HG03378 (cell line): ENCODE measurements at regions not wholly inside any gene's neighbourhood (a gene's known extent, or its start where the extent isn't known, plus 50 kb on each side); places are given as distances from the start of the nearest gene placed in this dataset.

Source experiments
- ATAC-seq: cut with Tn5 transposase; IDR thresholded peaks from one replicate; pipeline ENCODE4 v1.9.1; 2021; ENCODE audit warnings: mild to moderate bottlenecking, moderate library complexity; ENCODE audit not compliant: unreplicated experiment

DNA sequence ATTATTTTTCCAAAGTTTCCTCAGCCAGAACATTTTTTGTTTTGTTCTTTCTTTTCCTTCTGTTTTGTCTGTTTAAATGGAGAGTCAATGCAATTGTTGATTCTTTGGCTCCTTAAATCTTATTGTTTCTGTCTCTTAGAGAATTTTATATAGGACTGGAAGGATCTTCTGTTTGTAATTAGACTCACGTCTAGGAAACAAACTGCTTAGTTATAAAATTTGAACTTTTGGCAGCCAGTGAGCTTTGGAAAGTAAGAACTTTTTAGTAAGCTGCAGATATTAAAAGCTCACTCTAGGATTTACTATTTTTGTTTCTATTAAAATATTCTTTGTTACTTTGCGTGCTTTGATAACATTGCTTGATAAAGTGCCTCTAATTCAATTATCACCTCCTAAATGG is 109.8 kb upstream of the HNRNPU start:
- no peak for ATAC-seq

DNA sequence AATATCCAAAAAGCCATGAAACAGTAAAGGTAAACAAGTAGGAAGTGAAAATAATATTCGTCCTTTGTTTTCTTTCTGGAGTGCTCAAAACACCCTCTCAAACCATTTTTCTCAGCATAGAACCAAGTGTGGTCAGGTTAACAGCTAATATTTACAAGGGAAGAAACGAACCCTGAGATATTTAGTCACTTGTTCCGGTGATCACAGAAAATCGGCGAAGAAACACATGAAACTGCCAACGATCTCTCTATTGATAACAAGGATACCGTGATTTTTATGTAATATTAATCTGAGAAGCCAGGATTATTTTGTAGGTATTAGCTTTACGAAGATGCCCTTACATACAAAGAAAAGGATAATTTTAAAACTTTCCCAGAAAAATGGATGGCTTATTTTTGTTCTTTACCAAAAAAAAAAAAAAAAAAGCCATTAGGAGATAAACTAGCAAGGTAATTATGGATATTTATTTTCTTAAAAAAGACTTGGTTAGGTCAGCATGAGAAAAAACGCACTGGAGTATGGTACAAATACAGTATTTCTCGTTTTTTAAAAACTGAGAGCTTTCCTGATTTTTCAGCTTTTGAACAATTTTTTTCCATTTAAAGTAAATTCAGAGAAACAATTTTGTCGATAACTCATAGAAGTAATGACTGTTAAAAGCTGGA is 107.3 kb upstream of the HNRNPU start:
- ATAC-seq = no peak

DNA sequence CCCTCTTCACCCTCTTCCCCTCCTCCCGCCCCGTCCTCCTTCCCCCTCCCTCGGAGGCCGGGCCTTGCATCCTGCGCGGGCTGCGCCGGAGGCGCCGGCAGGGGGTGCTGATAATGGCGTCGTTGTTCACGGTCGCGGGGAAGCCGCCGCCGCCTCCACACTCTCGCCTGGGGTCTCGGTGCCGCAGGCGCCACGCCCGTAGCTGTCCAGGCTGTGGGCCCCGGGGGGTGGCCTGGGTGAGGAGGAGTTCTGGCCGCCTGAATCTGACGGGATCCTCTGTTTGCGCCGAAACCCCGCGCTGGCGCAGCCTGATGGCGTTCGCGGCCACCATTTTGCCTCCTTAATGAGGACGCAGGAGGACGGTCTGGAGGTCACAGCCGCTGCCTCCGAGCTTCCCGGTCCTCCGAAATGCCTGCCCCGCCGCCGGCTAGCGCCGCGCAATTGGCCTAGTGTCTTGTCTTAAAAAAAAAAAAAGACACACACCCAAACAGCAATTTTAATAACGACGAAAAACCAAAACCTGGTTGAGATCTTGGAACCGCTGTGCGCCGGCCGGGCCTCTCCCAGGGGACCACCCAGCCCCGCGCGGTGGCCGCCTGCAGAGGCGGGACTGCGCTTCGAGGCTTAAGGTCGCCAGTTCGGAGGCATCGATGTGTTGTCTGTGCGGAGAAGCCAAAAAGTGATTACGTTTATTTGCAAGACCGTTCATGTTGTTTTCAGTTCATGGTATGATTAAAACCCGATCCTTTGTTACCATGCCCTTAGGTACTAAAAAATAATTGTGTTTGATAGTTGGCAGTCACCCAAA is 106.6 kb upstream of the HNRNPU start:
- ATAC-seq = peak; percentile 75

DNA sequence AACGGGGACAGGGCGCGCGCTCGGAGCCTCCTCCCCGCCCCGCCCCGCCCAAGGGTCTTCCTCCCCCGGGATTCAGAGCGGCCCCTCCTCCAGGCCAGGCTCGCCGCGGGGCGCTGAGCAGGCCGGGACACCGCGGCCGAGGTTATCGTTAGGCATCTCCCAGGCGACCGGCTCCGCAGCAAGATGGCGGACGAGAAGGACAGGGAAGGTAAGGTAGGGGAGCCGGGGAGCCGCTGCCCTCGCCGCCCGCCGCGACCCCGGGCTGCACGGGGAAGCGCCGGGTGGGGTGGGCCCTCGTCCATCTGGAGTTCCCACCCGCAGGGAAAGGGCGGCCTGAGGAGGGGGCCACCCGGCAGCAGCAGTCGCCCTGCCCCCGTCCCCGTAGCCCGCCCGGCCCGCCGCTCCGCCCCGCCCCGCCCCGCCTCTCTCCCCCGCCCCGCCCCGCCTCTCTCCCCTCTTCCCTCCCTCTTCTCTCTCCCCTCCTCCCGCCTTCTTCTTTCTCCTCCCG is 105.9 kb upstream of the HNRNPU start:
- peak; percentile 63 for ATAC-seq

DNA sequence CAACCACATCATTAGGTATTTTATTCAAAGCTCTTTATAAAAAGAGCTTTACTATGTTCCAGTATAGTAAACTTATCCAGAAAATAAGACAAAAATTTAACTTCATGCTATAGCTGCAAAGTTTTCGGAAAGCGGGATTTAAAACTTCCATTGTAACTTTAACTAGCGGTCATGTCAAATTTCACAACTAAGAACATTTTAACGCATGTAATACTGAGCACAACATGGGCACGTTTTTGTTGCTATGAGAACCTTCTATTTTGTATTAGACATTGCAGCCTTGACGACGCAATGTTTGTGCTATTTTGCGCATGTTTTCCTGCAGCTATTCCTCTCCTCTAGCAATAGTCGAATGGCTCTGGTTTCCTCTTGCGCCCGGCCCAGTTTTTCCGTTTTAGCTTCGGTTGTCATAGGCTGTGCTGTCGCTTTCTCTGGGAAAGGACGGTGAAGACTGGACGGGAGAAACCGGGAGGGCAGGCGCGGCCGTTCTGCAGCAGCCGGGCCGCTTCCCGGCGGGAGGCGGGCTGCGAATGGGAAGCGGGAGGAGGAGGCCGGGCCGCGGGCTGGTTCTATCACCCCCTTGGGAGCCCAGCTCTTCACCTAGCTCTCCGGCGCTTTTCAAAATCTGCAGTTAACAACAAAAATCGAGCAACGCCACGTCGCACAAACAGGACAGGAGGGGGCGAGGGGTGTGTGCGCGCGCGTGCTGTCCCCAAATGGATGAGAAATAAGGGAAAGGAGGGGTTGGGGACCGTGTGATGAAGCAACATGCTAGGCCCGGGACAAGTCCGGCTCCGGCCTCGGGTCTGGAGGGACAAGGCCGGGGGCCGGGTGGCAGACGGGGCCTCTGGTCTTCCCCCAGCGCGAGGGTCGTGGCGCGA is 105.3 kb upstream of the HNRNPU start:
- peak; percentile 22 for ATAC-seq

DNA sequence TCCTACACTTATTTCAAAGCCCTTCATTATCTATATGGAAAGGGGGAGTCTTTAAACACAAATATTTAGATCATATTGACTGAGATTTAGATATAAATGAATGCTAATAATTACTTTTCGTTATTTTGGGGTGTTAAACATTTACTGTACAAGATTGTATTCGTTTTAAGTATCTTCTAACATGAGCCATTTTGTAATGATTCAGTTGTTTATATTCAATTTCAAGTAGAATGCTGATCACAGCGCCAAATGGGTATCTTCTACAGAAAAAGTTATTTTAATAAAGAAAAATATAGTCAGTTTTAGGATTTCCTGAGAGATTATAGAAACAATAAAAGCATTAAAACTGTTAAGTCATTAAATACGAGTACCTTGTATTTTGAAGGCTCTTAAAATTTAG is 104.5 kb upstream of the HNRNPU start:
- ATAC-seq = no peak

DNA sequence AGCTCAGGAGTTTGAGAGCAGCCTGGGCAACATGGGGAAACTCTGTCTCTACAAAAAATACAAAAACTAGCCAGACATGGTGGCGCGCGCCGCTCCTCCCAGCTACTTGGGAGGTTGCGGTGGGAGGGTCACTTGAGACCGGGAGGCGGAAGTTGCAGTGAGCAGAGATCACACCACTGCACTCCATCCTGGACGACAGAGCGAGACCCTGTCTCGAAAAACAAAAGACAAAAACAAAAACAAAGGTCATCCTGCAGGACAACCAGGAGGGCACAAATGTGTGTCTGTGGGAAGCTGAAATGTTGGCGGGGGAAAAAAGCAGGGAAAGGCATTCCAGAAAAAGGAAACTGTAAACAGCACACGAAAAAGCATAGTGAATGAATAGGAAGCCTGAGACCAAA is 104.1 kb upstream of the HNRNPU start:
- no peak for ATAC-seq

DNA sequence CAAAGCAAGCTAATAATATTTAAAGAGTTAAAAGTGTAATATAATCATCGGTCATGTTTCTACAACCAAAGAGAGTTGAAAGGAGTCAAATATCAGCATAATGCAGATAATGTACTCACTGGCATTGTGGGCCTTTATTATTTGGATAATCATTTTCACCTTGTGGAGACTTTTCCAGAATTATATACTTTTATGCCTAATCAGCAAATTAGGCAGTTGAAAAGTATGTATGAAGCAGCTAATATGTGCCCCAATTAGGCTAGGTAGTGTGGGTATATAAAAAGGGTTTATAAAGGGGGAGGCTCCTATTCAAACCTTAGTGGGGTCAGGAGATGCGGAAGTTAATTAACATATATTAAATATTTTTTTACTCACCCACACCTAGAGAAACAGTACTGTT is 102.8 kb upstream of the HNRNPU start:
- no peak for ATAC-seq

DNA sequence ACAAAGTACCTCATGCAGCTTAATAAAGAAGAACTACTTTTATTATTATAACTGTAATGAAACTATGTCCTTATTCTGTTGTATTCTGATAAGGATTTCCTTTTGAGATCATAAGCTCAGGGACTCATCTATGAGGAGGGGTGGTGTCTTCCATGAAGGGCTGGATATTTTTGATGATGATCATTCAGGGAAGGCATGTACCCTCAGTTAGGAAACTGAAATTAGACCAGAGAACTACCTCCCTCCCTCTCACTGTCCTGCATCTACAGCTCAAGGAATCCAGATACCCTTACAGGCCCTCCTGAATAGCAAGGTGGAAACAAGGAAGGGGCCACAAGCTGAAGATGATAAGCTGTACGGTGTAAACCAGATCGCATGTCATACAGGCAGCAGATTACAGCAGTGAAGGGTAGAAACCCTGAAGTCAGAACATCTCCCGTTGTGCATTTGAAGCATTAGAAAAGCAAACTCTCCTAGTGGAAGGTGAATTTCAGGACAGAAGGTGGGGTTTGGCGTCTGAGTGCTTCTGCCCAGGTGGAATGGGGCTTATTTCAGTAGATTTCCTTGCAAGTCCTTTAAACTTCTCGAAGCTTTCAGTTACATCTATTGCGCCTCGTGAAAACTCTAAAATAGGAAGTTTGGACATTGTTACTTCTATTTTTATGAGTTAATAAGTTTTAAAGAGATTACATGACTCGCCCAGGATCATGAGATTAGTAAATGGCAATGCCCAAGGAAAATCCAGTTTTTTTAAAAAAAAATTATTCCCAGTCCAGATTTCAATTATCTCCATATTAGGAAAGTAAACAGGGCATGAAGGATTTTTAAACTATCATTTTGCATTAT is 101.1 kb upstream of the HNRNPU start:
- ATAC-seq = no peak

DNA sequence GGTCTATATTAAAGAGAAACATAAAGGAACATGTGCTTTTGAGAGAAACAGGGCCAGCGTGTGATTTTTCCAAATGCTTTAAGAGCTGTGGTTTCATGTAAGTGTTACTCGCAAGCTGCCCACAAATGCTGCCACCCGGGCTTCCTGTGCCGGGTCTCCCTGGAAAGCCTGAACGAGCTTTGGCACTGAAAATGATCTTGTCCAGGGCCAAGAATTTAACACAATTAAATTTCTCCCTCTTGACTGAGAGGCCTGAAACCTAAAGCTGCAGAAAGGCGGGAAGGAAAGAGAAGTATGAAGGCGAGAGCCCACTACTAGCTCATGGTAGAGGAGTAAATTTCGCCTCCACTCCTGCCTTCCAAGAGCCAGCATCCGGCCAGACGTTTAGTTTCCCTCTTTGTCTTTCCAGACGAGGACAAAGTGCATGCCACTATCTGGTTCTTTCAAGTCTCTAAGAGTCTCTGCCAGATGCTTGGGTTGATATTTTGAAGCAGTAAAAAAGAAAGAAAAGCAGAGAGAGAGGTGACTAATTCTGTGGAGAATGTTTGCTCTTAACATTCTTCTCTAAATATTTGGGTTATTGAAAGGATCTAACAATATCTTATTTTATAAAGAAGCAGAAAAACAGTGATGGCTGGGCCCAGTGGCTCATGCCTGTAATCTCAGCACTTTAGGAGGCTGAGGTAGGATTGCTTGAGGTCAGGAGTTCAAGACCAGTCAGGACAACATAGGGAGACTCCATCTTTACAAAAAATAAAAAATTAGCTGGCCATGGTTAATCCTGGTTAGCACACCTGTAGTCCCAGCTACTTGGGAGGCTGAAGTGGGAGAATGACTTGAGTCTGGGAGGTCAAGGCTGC is 100.0 kb upstream of the HNRNPU start:
- no peak for ATAC-seq

DNA sequence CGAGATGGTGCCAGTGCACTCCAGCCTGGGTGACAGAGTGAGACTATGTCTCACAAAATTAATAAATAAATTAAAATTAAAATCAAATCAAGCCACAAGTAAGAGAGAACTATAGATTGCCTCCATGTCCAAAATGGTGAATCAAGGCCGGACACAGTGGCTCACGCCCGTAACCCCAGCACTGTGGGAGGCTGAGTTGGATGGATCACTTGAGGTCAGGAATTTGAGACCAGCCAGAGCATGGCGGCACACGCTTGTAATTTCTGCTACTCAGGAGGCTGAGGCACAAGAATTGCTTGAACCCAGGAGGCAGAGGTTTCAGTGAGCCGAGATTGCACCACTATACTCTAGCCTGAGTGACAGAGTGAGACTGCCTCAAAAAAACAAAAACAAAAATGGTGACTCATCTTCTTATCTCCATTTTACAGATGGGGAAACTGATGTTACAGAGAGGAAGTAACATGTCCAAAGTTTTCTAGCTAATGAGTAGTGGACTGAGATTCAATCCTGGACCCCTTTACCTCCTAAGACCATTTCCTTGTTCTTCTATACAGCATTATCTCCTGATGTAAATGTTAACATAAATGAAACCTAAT is 99.0 kb upstream of the HNRNPU start:
- ATAC-seq = no peak

DNA sequence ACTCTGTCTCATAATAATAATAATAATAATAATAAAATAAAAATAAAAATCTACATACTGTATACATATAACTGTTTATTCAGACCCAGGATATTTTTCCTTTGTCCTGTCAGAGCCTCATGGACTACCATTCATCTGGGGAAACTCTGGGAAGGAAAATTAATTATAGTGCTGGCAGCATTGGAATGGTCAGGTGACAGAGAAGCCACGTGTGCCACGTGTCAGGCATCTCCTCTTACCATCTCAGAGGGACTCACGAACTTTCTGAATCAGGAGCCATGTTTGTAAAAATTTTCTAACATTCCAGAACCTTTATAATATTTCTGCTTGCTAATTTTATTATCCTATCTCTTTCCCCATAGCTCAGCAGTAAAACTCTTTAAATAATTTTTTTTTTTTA is 97.8 kb upstream of the HNRNPU start:
- ATAC-seq = no peak

DNA sequence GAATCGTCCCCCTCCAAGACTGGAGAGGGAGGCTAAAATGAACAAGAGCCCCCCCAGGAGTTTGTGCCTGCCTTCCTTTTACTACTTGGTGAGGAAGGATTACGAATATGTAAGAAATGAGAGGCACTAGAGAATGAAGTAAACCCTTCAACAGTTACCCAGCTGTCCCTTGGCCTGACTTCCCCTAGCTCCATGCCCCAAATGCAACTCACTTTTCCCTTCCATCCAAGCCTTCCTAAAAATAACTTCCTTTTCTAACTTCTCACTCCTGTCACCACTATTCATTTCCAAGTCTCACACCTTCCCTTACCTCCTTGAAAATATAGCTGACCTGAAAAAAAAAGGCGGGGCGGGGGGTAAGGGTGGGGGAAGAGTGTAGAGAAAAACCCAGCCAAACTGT is 96.6 kb upstream of the HNRNPU start:
- ATAC-seq = no peak

DNA sequence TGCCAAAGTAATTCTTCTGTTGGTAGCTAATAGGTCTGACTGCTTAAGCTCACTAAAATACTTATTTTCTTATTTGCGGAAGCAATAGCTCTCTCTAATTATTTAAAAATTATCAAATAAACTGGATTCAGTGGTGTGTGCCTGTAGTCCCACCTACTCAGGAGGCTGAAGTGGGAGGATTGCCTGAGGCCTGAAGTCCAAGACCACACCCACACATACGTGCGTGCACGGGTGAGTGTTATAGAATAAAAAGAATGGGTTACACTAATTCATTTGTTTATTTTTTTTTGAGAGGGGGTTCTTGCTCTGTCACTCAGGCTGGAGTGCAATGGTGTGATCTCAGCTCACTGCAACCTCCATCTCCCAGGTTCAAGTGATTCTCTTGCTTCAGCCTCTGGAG is 94.2 kb upstream of the HNRNPU start:
- ATAC-seq = no peak

DNA sequence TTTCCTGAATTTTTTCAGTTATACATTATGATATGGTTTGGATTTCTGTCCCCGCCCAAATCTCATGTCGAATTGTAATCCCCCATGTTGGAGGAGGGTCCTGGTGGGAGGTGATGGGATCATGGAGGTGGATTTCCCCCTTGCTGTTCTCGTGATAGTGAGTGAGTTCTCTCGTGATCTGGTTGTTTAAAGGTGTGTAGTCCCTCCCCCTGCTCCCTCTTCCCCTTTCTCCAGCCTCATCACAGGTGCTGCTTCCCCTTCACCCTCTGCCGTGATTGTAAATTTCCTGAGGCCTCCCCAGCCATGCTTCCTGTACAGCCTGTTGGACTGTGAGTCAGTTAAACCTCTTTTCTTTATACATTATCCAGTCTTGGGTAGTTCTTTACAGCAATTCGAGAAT is 93.2 kb upstream of the HNRNPU start:
- ATAC-seq = no peak

DNA sequence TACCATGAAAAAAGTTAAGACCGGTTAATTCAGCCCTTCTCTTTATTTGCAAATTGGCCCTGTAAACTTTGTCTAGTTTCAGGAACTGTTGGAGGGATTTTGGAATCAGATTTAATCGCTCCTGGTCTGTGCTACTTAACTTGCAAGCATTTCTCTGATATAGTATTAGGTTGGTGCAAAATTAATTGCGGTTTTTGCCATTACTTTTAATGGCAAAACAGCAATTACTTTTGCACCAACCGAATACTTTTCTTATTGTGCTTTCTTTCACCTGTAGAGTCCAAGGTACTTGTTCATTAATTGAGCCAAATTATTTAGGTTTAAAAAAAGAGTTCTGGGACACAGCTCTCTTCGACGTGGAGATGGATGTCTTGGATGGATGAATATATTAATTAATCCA is 92.8 kb upstream of the HNRNPU start:
- ATAC-seq = no peak

DNA sequence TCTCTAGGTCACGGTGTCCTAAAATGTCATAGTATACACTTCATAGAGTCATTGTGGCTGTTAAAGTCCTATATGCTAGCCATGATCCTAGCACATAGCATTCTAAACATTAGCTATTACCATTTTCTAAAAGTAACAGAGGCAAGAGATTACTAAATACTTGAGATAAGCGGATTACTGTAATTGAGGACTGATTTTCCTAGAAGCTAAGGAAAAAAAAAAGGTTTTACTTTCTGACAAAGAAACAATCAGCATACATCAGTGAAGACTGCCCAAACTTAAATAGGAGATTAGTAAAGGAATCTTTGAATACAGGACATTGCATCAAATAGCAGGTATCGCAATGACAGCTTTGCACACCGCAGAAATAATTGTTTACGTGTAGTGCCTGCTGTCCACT is 91.3 kb upstream of the HNRNPU start:
- no peak for ATAC-seq

DNA sequence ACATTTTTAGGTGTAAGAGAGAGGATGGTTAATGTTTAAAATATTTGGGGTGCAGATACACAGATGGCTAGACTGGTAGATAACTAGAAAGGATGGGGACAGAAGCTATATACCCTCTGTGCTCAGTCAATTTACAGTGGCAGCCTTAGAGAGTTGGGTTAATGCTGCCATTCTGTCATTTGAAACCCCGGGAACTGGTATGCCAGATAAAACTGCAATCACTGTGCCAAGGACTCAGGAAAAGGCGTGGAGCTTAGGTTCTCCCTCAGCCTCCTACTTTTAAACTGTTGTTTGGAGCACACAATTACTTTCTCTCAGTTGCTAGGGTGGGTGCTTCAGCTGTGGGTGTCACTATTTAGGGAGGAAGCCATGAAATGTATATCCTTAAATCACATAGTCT is 90.0 kb upstream of the HNRNPU start:
- ATAC-seq = no peak

DNA sequence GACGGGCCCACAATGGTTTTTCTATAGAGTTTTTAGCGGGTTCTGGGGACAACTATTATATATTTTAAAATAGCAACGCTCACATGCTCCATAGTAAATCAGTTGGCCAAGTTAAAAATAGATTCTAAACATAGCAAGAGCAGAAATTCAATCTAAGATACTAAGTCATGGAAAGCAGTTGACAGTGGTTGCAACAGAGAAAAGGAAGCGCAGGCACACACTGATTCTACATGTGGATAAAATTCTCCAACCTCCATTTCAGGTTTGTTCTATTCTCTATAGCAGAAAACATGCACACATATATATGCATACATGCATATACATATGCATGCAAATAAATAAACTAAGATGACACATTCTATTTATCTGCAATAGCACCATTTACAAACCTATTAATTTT is 89.6 kb upstream of the HNRNPU start:
- no peak for ATAC-seq
